WERI-Rb-1 (cell line): ENCODE measurements at regions not wholly inside any gene's neighbourhood (a gene's known extent, or its start where the extent isn't known, plus 50 kb on each side); places are given as distances from the start of the nearest gene placed in this dataset.

Source experiments
- DNase-seq: peaks from one replicate; pipeline ENCODE4 v3.0.0-alpha.2; 2020
- H3K27ac ChIP-seq: fragments of 250-450 bp; sonication (Bioruptor Pico); 2 replicates; pipeline ENCODE4 v1.5.1; 2020; ENCODE audit warnings: mild to moderate bottlenecking, moderate library complexity
- H3K27me3 ChIP-seq: fragments of 250-450 bp; sonication (Bioruptor Pico); 2 replicates; pipeline ENCODE4 v1.5.1; 2021; ENCODE audit warnings: mild to moderate bottlenecking, low read depth, moderate library complexity; ENCODE audit not compliant: insufficient read depth, severe bottlenecking
- H3K36me3 ChIP-seq: fragments of 250-450 bp; sonication (Bioruptor Pico); 2 replicates; pipeline ENCODE4 v1.5.1; 2020; ENCODE audit warnings: mild to moderate bottlenecking, moderate library complexity
- H3K4me3 ChIP-seq: 2 replicates; pipeline ENCODE4 v1.5.1; 2011; ENCODE audit warnings: low read depth, mild to moderate bottlenecking, control low read depth, low read length
- H3K9me3 ChIP-seq: fragments of 250-450 bp; sonication (Bioruptor Pico); 2 replicates; pipeline ENCODE4 v1.5.1; 2021; ENCODE audit warnings: mild to moderate bottlenecking, moderate library complexity; ENCODE audit not compliant: severe bottlenecking
- TF ChIP-seq, protein P1 (sequence below): IDR thresholded peaks from 2 replicates; pipeline ENCODE4 v1.5.1; 2011; ENCODE audit warnings: low read depth, mild to moderate bottlenecking, control low read depth, inconsistent platforms, low read length

DNA sequence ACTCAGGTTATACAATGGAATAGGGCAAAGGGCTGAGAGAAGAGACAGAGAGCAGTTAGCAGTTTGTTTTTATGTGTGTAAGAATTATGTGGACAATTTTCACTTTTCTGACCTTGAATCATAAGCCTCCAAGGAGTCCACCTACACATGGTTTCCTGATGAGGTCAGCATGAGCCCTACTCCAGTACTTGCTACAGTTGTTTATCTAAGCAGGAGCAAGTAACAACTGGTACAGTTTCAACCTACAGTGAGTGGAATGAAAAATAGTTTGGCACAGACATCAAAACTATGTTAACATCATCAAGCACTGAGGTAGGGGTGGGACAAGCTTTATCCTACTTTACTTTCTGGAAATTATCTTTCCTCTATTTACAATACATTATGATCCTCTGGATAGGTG is 426.7 kb upstream of the ID4 start:
- H3K27ac ChIP-seq, result no peak overlapping the region
- no peak overlapping the region for H3K4me3 ChIP-seq
- H3K36me3 ChIP-seq, result no peaks in the 10 kb centered on the region
- H3K27me3 ChIP-seq, result no peaks in the 10 kb centered on the region
- no peak for DNase-seq
- peaks cover 3% of the 10 kb centered on the region for H3K9me3 ChIP-seq
- TF ChIP-seq, protein P1, sequence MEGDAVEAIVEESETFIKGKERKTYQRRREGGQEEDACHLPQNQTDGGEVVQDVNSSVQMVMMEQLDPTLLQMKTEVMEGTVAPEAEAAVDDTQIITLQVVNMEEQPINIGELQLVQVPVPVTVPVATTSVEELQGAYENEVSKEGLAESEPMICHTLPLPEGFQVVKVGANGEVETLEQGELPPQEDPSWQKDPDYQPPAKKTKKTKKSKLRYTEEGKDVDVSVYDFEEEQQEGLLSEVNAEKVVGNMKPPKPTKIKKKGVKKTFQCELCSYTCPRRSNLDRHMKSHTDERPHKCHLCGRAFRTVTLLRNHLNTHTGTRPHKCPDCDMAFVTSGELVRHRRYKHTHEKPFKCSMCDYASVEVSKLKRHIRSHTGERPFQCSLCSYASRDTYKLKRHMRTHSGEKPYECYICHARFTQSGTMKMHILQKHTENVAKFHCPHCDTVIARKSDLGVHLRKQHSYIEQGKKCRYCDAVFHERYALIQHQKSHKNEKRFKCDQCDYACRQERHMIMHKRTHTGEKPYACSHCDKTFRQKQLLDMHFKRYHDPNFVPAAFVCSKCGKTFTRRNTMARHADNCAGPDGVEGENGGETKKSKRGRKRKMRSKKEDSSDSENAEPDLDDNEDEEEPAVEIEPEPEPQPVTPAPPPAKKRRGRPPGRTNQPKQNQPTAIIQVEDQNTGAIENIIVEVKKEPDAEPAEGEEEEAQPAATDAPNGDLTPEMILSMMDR, result no peak

DNA sequence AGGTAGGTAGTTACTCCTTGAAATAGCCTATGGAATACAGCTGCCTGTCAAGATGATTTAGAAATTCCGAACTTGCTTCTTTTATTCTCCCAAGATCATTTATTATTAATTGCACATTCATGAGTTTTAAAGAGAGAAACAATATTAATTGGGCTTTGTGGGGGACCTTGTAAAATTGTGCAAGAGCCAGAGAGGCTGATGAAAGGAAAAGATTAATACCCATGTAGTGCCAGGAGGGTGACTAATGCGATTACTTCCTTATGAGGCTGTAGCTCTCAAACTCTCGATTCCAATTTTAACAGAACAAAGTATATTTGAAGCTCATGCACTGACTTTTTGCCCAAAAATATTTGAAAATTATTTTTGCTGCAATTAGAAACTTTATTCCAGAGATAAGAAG is 423.8 kb upstream of the ID4 start:
- DNase-seq, result no peak
- Histone ChIP-seq H3K27ac (no peak overlapping the region), H3K36me3 (no peaks in the 10 kb centered on the region), H3K4me3 (no peak overlapping the region), H3K27me3 (no peaks in the 10 kb centered on the region), H3K9me3 (peaks cover 8% of the 10 kb centered on the region)
- TF ChIP-seq, protein P1, result no peak

DNA sequence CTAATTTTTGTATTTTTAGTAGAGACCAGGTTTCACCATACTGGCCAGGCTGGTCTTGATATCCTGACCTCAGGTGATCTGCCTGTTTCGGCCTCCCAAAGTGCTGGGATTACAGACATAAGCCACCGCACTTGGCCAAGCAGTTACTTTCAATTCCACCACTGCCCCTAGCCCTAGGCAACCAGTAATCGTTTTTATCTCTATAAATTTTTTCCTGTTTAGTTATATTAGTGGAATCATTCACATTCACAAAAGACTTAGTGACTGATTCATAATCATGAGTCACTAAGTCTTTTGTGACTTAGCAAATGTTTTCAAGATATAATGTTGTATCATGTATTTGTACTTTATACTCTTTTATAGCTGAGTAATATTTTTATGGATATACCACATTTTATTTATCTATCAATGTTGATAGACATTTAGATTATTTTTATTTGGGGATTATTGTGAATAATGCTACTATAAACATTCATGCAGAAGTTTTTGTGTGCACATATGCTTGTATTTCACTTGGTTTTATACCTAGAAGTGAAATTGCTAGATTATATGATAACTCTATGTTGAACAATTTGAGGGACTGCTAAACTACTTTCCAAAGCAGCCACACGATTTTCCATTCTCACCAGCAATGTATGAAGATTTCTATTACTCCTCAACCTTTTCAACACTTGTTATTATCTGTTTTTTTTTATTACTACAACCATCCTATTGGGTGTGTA is 421.4 kb upstream of the ID4 start:
- H3K4me3 ChIP-seq, result no peak overlapping the region
- DNase-seq, result no peak
- no peaks in the 10 kb centered on the region for H3K27me3 ChIP-seq
- TF ChIP-seq, protein P1, result no peak
- H3K9me3 ChIP-seq, result peaks cover 8% of the 10 kb centered on the region
- no peak overlapping the region for H3K27ac ChIP-seq
- no peaks in the 10 kb centered on the region for H3K36me3 ChIP-seq

DNA sequence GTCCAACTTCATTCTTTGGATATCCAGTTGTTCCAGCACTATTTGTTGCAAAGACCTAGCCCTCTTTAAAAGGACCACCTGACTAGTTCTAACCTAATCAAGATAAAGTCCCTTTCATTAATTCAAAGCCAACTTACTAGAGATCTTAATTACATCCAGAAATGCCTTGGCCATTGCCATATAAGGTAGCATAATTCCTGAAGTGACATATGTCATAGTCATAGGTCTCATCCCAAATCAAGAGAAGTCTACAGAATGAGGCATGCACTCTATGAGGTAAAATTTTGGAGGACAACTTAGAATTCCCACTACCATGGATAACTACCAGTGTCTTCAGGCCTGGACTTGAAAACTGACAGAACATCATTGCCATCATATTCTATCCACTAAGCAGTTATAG is 420.4 kb upstream of the ID4 start:
- Histone ChIP-seq H3K4me3 (no peak overlapping the region), H3K9me3 (peaks cover 8% of the 10 kb centered on the region), H3K27ac (no peak overlapping the region), H3K27me3 (no peaks in the 10 kb centered on the region), H3K36me3 (no peaks in the 10 kb centered on the region)
- no peak for DNase-seq
- TF ChIP-seq, protein P1, result no peak

DNA sequence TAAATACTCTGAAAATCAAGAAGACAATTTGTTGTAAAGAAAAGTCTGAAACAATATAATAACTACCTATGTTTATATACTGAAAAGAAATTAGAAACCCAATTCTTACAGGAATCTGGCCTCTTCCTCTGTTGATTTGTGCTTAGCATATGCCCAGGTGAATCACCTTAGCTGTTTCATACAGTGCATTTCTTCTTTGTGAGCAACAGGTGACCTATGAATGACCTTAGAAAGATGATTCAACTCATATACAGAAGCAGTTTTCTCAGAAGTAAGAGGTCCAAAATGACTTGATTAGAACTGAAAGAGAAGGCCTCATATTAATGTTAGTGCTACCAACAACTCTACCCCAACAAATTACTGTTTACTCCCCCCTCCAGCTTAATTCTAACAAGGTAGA is 419.5 kb upstream of the ID4 start:
- Histone ChIP-seq H3K9me3 (peaks cover 8% of the 10 kb centered on the region), H3K36me3 (no peaks in the 10 kb centered on the region), H3K27me3 (no peaks in the 10 kb centered on the region), H3K4me3 (no peak overlapping the region), H3K27ac (no peak overlapping the region)
- TF ChIP-seq, protein P1, result no peak
- no peak for DNase-seq

DNA sequence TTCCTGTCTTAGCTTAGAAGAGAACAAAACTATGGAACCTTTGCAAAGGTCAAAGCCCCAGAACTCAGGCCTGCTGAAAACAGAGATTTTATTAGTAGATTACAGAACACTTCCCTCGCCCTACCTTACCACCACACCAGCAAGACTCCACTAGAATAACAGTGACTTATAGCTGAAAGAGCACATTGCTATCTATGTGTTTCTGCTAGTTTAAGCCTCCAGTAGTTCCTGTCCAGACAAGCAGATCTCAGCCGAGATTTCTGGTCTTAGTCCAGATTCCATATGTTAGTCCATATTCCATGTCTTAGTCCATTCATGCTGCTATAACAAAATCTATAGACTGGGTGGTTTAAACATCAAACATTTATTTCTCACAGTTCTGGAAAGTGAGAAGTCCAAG is 412.3 kb upstream of the ID4 start:
- TF ChIP-seq, protein P1, result no peak
- Histone ChIP-seq H3K4me3 (no peak overlapping the region), H3K9me3 (peaks cover 3% of the 10 kb centered on the region), H3K36me3 (no peaks in the 10 kb centered on the region), H3K27me3 (no peaks in the 10 kb centered on the region), H3K27ac (no peak overlapping the region)
- DNase-seq, result no peak
